WERI-Rb-1 (cell line): ENCODE measurements at regions not wholly inside any gene's neighbourhood (a gene's known extent, or its start where the extent isn't known, plus 50 kb on each side); places are given as distances from the start of the nearest gene placed in this dataset.

Experiments
- DNase-seq: peaks from one replicate; pipeline ENCODE4 v3.0.0-alpha.2; 2020
- H3K27ac ChIP-seq: fragments of 250-450 bp; sonication (Bioruptor Pico); 2 replicates; pipeline ENCODE4 v1.5.1; 2020; ENCODE audit warnings: mild to moderate bottlenecking, moderate library complexity
- H3K27me3 ChIP-seq: fragments of 250-450 bp; sonication (Bioruptor Pico); 2 replicates; pipeline ENCODE4 v1.5.1; 2021; ENCODE audit warnings: mild to moderate bottlenecking, low read depth, moderate library complexity; ENCODE audit not compliant: insufficient read depth, severe bottlenecking
- H3K36me3 ChIP-seq: fragments of 250-450 bp; sonication (Bioruptor Pico); 2 replicates; pipeline ENCODE4 v1.5.1; 2020; ENCODE audit warnings: mild to moderate bottlenecking, moderate library complexity
- H3K4me3 ChIP-seq: 2 replicates; pipeline ENCODE4 v1.5.1; 2011; ENCODE audit warnings: low read depth, mild to moderate bottlenecking, control low read depth, low read length
- H3K9me3 ChIP-seq: fragments of 250-450 bp; sonication (Bioruptor Pico); 2 replicates; pipeline ENCODE4 v1.5.1; 2021; ENCODE audit warnings: mild to moderate bottlenecking, moderate library complexity; ENCODE audit not compliant: severe bottlenecking
- TF ChIP-seq, protein P1 (sequence below): IDR thresholded peaks from 2 replicates; pipeline ENCODE4 v1.5.1; 2011; ENCODE audit warnings: low read depth, mild to moderate bottlenecking, control low read depth, inconsistent platforms, low read length

DNA sequence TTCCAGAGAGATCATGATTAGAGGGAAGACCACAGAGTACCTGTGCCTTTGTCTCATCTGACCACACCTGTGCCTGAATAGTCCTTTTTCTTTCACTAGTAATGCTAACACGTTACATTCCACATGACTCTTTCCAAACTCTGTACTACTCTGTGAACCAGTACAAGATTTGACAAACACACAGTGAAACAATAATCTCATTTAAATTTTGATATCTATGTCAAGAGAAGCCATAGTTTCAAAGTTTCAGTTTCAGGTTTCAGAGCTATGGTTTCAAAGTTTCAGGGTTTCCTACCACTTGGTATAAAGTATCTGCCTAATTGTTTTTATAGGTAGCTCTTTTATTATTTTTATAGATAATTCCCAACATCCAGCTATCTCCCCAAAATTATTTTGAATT is 62.0 kb upstream of the PHACTR2 start:
- Histone ChIP-seq H3K27me3 (no peaks in the 10 kb centered on the region), H3K36me3 (no peaks in the 10 kb centered on the region), H3K27ac (no peak overlapping the region), H3K4me3 (no peak overlapping the region), H3K9me3 (no peaks in the 10 kb centered on the region)
- DNase-seq, result no peak
- TF ChIP-seq, protein P1, sequence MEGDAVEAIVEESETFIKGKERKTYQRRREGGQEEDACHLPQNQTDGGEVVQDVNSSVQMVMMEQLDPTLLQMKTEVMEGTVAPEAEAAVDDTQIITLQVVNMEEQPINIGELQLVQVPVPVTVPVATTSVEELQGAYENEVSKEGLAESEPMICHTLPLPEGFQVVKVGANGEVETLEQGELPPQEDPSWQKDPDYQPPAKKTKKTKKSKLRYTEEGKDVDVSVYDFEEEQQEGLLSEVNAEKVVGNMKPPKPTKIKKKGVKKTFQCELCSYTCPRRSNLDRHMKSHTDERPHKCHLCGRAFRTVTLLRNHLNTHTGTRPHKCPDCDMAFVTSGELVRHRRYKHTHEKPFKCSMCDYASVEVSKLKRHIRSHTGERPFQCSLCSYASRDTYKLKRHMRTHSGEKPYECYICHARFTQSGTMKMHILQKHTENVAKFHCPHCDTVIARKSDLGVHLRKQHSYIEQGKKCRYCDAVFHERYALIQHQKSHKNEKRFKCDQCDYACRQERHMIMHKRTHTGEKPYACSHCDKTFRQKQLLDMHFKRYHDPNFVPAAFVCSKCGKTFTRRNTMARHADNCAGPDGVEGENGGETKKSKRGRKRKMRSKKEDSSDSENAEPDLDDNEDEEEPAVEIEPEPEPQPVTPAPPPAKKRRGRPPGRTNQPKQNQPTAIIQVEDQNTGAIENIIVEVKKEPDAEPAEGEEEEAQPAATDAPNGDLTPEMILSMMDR, result no peak

DNA sequence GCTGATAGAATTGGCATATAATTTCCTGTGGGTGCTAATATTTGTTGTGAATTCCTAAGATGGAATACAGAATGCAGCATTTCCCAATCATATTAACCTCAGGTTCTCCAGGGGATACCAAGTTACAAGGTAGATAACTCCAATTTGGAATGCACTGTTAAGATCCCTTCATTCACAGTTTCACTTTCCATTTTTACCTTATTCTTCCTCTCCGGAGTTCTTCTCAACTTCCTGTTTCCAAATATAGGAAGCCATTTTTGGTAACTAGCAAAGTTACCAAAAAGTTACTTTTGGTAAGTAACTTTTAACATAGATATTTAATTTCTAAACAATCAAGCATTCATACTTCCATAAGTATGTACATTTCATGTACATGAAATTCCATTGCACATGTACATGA is 63.5 kb upstream of the PHACTR2 start:
- H3K27me3 ChIP-seq, result no peaks in the 10 kb centered on the region
- no peaks in the 10 kb centered on the region for H3K9me3 ChIP-seq
- H3K27ac ChIP-seq, result no peak overlapping the region
- H3K36me3 ChIP-seq, result no peaks in the 10 kb centered on the region
- TF ChIP-seq, protein P1, result no peak
- DNase-seq, result no peak
- H3K4me3 ChIP-seq, result no peak overlapping the region

DNA sequence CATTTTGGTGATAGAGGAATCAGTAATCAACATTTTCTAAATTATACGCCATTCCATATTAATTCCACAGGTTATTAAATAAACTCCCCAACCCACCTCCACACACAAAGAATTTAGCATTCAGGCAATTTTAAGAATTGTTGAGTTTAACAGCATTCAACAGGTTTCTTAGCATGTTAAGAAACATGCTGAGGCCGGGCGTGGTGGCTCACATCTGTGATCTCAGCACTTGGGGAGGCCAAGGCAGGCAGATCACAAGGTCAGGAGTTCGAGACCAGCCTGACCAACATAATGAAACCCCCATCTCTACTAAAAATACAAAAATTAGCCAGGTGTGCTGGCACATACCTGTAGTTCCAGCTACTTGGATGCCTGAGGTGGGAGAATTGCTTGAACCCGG is 64.0 kb upstream of the PHACTR2 start:
- no peak overlapping the region for H3K27ac ChIP-seq
- no peaks in the 10 kb centered on the region for H3K36me3 ChIP-seq
- TF ChIP-seq, protein P1, result no peak
- no peaks in the 10 kb centered on the region for H3K27me3 ChIP-seq
- H3K9me3 ChIP-seq, result no peaks in the 10 kb centered on the region
- DNase-seq, result no peak
- no peak overlapping the region for H3K4me3 ChIP-seq

- no peak for DNase-seq
- H3K27me3 ChIP-seq, result no peaks in the 10 kb centered on the region
- TF ChIP-seq, protein P1, result no peak
Observed at GRCh38 chr6:143612186-143612585, 65.6 kb upstream of the PHACTR2 start.

GRCh38 chr6:143611580-143611979 is 66.2 kb upstream of the PHACTR2 start:
- no peaks in the 10 kb centered on the region for H3K36me3 ChIP-seq
- H3K4me3 ChIP-seq, result no peak overlapping the region
- H3K27ac ChIP-seq, result no peak overlapping the region
- TF ChIP-seq, protein P1, result no peak
- DNase-seq, result no peak
- no peaks in the 10 kb centered on the region for H3K9me3 ChIP-seq
- no peaks in the 10 kb centered on the region for H3K27me3 ChIP-seq

More at GRCh38 chr6:143612186-143612585, 65.6 kb upstream of the PHACTR2 start:
- Histone ChIP-seq H3K36me3 (no peaks in the 10 kb centered on the region), H3K27ac (no peak overlapping the region), H3K9me3 (no peaks in the 10 kb centered on the region), H3K4me3 (no peak overlapping the region)

GRCh38 chr6:143609972-143610371 is 67.8 kb upstream of the PHACTR2 start:
- Histone ChIP-seq H3K27me3 (no peaks in the 10 kb centered on the region), H3K9me3 (no peaks in the 10 kb centered on the region), H3K4me3 (no peak overlapping the region), H3K36me3 (no peaks in the 10 kb centered on the region), H3K27ac (no peak overlapping the region)
- TF ChIP-seq, protein P1, result no peak
- DNase-seq, result no peak
